SJSA1 (cell line): ENCODE measurements at regions not wholly inside any gene's neighbourhood (a gene's known extent, or its start where the extent isn't known, plus 50 kb on each side); places are given as distances from the start of the nearest gene placed in this dataset.

Experiments
- DNase-seq, 2 experiments: peaks; one replicate each; pipeline ENCODE4 v3.0.0-alpha.2; 2015 to 2020; ENCODE audit warnings: low spot score in 2 of 2, low read depth in 1 of 2
- H3K27ac ChIP-seq: fragments of 250-450 bp; sonication (Bioruptor Pico); 2 replicates; pipeline ENCODE4 v1.5.1; 2020; ENCODE audit warnings: mild to moderate bottlenecking, moderate library complexity
- H3K27me3 ChIP-seq: fragments of 250-450 bp; sonication (Bioruptor Pico); replicated peaks from 2 replicates; pipeline ENCODE4 v1.5.1; 2020; ENCODE audit warnings: mild to moderate bottlenecking, moderate library complexity
- H3K36me3 ChIP-seq: fragments of 250-450 bp; sonication (Bioruptor Pico); 2 replicates; pipeline ENCODE4 v1.5.1; 2020; ENCODE audit warnings: mild to moderate bottlenecking
- H3K4me1 ChIP-seq: fragments of 250-450 bp; sonication (Bioruptor Pico); replicated peaks from 2 replicates; pipeline ENCODE4 v1.6.1; 2021; ENCODE audit warnings: mild to moderate bottlenecking
- H3K4me3 ChIP-seq: fragments of 250-450 bp; sonication (Bioruptor Pico); 2 replicates; pipeline ENCODE4 v1.5.1; 2020; ENCODE audit warnings: mild to moderate bottlenecking
- H3K9me3 ChIP-seq: fragments of 250-450 bp; sonication (Bioruptor Pico); replicated peaks from 2 replicates; pipeline ENCODE4 v1.5.1; 2020; ENCODE audit warnings: mild to moderate bottlenecking

DNA sequence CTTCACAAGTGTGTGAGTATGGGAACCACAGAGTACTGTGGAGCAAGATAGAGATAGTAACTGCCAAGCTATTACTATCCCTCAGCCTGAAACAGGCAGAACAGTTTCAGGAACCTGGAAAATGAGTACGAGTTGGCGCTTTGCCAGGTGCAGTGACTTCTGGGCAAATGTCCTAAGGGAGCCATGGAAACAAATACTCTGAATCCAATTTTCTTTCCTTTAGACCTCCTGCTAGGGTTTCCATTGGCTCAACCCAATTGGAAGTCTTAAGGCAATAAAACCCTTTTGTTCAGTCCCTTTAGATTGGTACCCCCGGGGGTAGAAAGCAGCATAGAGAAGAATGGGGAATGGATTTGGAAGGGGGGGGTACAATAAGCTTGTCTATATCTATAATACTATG is 205.0 kb upstream of the EPHA7 start:
- Histone ChIP-seq H3K9me3 (no peaks in the 10 kb centered on the region), H3K36me3 (no peaks in the 10 kb centered on the region), H3K4me3 (no peak overlapping the region), H3K27me3 (no peaks in the 10 kb centered on the region), H3K4me1 (no peaks in the 10 kb centered on the region), H3K27ac (no peak overlapping the region)
- no peak for DNase-seq

DNA sequence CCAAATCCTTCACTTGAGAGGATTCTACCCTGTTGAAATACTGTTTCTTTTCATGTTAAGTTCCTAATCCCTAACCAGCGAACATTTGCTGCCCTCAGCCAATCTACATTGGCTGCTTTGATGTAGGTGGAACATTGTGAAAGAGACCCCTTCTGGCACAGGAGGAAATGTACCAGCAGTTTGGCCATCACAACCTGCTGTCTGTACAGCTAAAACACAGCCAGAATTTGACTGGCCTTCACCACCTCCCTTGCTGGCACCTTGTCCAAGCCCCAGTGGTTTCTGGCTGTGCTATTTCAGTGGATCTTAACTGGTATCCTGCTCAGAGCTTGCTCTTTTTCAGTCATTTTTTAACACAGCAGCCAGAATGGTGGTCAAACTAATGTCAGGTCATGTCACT is 202.1 kb upstream of the EPHA7 start:
- Histone ChIP-seq H3K27ac (no peak overlapping the region), H3K9me3 (no peaks in the 10 kb centered on the region), H3K36me3 (no peaks in the 10 kb centered on the region), H3K4me3 (no peak overlapping the region), H3K4me1 (no peaks in the 10 kb centered on the region), H3K27me3 (no peaks in the 10 kb centered on the region)
- no peak for DNase-seq

DNA sequence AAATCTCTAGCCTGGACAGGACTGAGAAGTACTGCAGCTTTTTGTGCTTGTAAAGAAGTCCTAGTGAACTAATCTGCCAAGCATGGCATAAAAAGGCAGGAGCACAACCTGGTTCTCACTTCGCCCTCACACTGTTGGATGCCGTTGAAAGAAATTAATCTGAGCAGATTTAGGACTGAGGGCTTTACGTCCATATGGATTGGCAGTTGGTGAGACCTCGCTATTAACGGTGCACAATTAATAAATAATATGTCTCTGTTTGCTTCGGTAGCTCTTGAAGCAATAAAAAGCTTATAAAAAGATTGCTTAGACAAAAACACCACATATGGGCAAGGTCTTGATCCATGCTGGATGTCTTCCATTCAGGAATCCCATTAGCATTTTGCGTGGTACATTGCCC is 185.6 kb upstream of the EPHA7 start:
- H3K4me1 ChIP-seq, result no peaks in the 10 kb centered on the region
- no peaks in the 10 kb centered on the region for H3K9me3 ChIP-seq
- no peaks in the 10 kb centered on the region for H3K27me3 ChIP-seq
- no peaks in the 10 kb centered on the region for H3K36me3 ChIP-seq
- no peak overlapping the region for H3K4me3 ChIP-seq
- no peak overlapping the region for H3K27ac ChIP-seq
- DNase-seq, result no peak

DNA sequence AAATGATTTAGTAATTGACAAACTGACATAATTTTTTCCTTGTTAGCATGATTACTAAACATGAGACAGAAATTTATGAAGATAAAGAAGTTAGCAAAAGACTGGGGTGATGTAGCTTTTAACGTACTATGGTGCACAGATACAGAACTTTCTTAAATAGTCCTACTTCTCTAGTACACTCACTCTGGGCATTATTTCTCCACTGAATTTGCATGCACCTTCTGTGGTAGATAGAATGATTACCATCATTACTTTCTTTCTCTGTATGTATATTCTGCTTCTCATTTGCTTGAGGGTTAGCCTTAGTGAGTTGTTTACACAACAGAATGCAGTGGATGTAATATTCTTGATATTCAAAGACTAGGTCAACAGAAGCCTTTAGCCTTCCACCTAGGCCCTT is 173.1 kb upstream of the EPHA7 start:
- Histone ChIP-seq H3K9me3 (peaks cover 4% of the 10 kb centered on the region), H3K27ac (no peak overlapping the region), H3K4me1 (no peaks in the 10 kb centered on the region), H3K36me3 (no peaks in the 10 kb centered on the region), H3K27me3 (no peaks in the 10 kb centered on the region), H3K4me3 (no peak overlapping the region)
- DNase-seq, result no peak

DNA sequence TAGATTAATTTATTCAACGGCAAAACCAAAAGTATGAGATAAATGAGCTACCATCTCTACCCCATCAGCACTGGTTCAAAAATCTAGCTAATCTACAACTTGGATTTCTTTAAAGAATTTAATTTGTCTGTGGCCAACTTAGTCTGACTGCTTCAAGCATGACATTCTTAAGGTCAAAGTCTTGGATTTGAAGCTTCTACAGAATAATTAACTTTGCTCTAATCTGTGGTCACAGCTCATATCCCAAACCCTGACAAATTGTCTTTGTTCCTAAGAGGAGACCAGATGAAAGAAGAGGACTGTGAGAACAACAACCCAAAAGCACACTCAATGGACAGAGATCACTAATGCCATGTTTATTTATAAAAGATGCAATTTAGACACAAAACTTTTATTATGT is 166.9 kb upstream of the EPHA7 start:
- no peak overlapping the region for H3K4me3 ChIP-seq
- H3K4me1 ChIP-seq, result no peaks in the 10 kb centered on the region
- no peaks in the 10 kb centered on the region for H3K27me3 ChIP-seq
- DNase-seq, result no peak
- H3K36me3 ChIP-seq, result no peaks in the 10 kb centered on the region
- H3K9me3 ChIP-seq, result no peaks in the 10 kb centered on the region
- no peak overlapping the region for H3K27ac ChIP-seq

DNA sequence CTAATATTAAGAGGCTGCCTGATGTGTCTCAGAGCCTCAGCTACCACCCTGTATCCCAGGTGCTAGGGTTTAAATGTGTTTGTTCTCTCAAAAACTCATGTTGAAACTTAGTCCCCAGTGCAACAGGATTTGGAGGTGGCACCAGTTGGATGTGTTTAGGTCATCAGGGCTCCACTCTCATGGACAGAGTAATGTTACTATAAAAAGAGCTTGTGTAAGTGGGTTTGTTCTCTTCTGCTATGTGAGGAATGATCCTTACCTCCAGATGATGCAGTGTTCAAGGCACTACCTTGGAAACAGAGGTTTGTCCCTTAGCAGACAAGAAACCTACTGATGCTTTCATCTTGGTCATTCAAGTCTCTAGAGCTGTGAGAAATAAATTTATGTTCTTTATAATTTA is 164.9 kb upstream of the EPHA7 start:
- no peaks in the 10 kb centered on the region for H3K4me1 ChIP-seq
- H3K36me3 ChIP-seq, result no peaks in the 10 kb centered on the region
- no peaks in the 10 kb centered on the region for H3K9me3 ChIP-seq
- no peak overlapping the region for H3K27ac ChIP-seq
- no peak for DNase-seq
- H3K27me3 ChIP-seq, result no peaks in the 10 kb centered on the region
- H3K4me3 ChIP-seq, result no peak overlapping the region

DNA sequence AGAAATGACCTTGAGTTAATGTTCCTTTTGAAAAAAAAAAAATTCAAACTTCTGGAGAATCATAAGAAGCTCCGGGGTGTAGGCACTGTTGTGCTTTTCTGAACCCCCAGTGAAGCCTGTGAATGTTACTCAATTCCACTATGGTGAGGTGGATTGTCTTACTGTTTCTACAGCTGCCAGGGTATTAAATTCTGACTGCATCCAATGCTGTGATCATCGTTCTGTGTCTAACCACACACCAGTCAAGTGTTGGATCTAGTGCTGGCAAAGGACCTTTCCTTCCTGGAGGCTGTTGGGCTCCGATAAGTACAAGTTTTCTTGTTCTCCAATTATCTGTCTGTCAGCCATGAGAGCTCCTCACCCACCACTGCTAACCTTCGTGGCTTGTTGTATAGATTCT is 162.0 kb upstream of the EPHA7 start:
- no peaks in the 10 kb centered on the region for H3K36me3 ChIP-seq
- H3K4me3 ChIP-seq, result no peak overlapping the region
- no peak overlapping the region for H3K27ac ChIP-seq
- H3K4me1 ChIP-seq, result no peaks in the 10 kb centered on the region
- H3K27me3 ChIP-seq, result no peaks in the 10 kb centered on the region
- no peaks in the 10 kb centered on the region; the same call in 1 of the 2 replicates for H3K9me3 ChIP-seq
- DNase-seq, result no peak

DNA sequence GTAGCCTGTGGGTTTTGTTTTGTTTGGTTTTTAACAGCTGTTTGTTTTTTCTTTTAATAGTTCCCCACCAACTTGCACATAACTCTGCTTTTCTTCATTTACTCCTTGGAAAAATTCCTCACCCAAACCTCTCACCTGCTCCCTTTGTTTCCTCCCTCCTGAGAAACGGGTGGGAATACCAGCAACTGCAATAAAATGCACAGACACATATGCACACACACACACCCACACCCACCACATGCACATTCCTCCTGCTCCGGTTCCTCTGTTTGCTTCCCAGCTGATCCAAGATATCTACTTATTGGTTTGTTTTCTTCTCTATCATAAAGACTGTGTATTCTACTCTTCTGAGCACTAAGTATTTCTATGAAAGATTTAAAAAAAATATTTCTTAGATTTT is 161.1 kb upstream of the EPHA7 start:
- Histone ChIP-seq H3K27me3 (no peaks in the 10 kb centered on the region), H3K4me1 (no peaks in the 10 kb centered on the region), H3K27ac (no peak overlapping the region), H3K9me3 (no peaks in the 10 kb centered on the region; the same call in 1 of the 2 replicates), H3K36me3 (no peaks in the 10 kb centered on the region), H3K4me3 (no peak overlapping the region)
- DNase-seq, result no peak

DNA sequence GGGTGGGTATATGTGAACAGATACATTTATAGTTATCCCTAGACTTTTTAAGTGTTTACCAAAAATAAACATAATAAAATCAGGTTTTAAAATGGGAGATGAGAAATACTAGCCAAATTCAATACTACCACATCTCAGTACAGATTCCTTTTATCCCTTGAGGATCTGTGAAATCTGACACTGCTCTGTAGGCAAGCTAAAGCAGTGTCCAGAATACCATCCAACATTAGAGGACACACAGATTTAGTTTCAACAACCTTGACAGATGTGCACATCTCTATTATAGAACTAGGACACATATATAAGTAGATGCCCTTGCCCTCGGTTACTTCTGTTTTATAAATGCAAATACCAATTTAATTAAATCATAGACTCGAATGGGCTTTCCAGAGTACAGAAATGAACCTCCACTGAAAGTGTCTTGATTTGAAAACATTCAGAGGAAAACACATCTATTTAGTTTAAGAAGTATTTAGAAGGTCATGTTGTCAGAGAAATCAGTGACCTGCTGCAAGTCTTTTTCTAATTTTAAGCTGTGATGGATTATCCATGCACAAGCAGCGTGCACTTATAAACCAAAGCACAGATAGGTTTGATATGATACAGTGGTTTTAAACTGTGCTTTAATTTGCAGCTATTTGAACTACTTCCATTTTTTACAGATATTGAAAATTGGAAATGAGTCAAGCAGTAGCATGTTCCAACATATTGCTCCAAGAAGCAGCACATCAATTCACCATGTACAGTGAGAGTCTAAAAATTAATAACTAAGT is 156.3 kb upstream of the EPHA7 start:
- Histone ChIP-seq H3K4me1 (no peaks in the 10 kb centered on the region), H3K4me3 (no peak overlapping the region), H3K27ac (no peak overlapping the region), H3K27me3 (no peaks in the 10 kb centered on the region), H3K36me3 (no peaks in the 10 kb centered on the region), H3K9me3 (no peaks in the 10 kb centered on the region; the same call in 1 of the 2 replicates)
- DNase-seq, result no peak

DNA sequence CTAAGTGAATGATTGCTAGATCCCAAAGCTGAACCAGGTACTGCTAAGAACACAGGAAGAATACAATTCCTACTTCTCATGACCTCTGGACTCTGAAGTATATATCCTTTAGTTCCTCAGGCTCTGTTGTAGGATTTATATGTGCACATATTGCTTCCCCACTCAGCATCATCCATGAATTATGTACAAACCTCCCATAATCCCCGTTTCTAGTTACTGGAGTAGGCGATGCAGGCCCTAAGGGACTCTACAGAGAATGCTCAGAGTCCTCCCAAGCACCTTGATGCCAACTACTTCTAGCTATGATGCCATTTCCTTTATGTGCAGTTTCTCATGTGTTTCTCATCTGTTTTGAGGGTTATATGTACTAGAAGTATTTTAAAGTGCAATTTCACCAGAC is 154.9 kb upstream of the EPHA7 start:
- no peaks in the 10 kb centered on the region; the same call in 1 of the 2 replicates for H3K9me3 ChIP-seq
- H3K4me1 ChIP-seq, result no peaks in the 10 kb centered on the region
- no peaks in the 10 kb centered on the region for H3K36me3 ChIP-seq
- no peaks in the 10 kb centered on the region for H3K27me3 ChIP-seq
- no peak overlapping the region for H3K27ac ChIP-seq
- no peak for DNase-seq
- no peak overlapping the region for H3K4me3 ChIP-seq

DNA sequence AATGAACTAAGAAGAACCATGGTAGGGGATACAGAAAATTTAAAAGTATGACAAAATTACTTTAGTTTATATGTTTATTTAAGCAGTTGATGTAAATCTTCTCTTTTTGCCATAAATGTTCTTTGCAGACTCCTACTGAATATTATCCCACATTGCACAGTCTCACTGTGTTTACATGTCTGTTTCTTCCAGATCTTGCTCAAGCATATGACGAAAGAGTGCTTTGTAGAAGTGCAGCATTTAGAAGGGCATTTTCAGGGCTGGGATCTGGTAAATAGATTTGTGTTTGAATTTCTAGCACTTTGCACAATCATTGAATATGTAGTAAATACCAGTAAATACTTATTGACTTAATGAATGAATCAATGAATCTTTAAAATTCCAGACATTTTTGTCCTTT is 152.0 kb upstream of the EPHA7 start:
- no peak for DNase-seq
- H3K4me3 ChIP-seq, result no peak overlapping the region
- H3K9me3 ChIP-seq, result no peaks in the 10 kb centered on the region
- no peaks in the 10 kb centered on the region for H3K36me3 ChIP-seq
- H3K4me1 ChIP-seq, result no peaks in the 10 kb centered on the region
- H3K27me3 ChIP-seq, result no peaks in the 10 kb centered on the region
- H3K27ac ChIP-seq, result no peak overlapping the region

DNA sequence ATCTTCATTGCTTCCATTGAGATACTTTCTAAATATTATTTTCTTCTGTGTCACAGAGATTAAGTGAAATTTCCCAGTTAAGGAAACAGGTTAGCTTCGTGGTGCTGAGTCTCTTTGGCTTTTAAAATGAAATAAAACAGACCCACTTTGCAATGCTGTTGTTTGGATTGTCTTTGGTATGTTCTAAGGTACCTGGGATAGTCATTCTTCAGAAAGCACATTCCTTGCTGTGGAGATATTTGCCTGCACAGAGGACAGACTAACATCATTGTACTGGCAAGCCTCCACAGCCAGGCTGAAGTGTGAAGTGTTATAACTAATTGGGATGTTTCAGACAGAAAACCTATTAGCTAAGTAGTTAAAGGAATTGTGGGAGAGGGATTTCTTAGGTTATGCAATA is 148.8 kb upstream of the EPHA7 start:
- Histone ChIP-seq H3K4me1 (no peaks in the 10 kb centered on the region), H3K4me3 (no peak overlapping the region), H3K9me3 (no peaks in the 10 kb centered on the region), H3K27me3 (no peaks in the 10 kb centered on the region), H3K27ac (no peak overlapping the region), H3K36me3 (no peaks in the 10 kb centered on the region)
- no peak for DNase-seq

DNA sequence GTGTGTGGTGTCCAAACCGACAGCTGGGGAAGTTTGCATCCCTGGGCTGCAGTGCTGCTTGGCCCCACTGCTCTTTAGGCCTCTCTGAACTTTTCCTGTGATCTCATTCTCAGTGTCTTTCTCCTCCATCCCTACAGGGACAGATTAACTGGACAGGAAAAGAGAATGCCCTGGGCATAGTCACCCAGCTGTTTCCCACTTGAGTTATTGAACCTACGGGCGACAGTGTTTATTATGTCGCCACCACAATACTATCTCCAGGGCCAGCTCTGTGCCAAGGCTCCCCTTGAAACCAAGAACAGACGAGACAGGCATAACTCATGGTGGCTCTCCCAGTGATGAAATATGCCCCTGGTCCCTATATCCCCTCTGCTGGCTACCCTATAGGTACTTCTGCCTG is 147.8 kb upstream of the EPHA7 start:
- no peak for DNase-seq
- no peaks in the 10 kb centered on the region for H3K36me3 ChIP-seq
- H3K4me1 ChIP-seq, result no peaks in the 10 kb centered on the region
- no peak overlapping the region for H3K27ac ChIP-seq
- no peaks in the 10 kb centered on the region; the same call in 1 of the 2 replicates for H3K9me3 ChIP-seq
- no peak overlapping the region for H3K4me3 ChIP-seq
- no peaks in the 10 kb centered on the region for H3K27me3 ChIP-seq

DNA sequence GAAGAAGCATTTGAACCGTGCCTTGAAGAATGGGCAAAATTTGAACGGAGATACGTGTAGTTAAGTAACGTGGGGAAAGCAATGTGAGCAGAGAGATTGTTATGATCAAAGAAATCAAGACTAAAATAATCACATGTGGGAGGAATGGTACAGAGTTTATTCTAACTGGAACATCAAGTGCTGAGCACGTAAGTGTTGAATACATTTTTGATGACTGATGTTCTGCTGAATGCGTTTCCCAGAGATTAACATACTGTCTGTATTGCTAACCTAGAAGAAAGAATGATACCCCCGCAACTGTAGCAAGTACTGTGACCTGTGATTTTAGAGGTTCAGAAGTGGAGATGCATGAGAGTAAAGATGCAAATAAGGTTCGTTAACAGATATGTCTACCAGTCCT is 146.9 kb upstream of the EPHA7 start:
- Histone ChIP-seq H3K27ac (no peak overlapping the region), H3K9me3 (no peaks in the 10 kb centered on the region; the same call in 1 of the 2 replicates), H3K4me3 (no peak overlapping the region), H3K36me3 (no peaks in the 10 kb centered on the region), H3K27me3 (no peaks in the 10 kb centered on the region), H3K4me1 (no peaks in the 10 kb centered on the region)
- DNase-seq, result no peak

DNA sequence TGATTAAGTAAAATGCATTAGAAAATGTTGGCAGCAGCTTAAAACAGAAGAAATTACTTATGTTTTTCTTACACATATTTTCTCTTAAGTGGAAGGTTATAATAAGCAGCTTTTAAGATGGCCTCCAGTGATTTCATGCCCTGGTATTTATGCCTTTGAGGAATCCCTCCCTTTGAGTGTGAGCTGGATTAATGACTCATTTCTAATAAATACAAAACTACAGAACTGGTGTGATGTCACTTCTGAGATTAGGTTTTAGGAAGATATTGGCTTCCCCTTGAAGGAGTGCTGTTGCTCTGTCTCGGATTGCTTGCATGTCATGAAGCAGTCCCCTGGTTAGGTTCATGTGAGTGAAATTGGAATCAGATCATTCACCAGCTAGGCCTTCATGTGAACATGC is 143.2 kb upstream of the EPHA7 start:
- Histone ChIP-seq H3K27ac (no peak overlapping the region), H3K9me3 (no peaks in the 10 kb centered on the region; the same call in 1 of the 2 replicates), H3K4me1 (no peaks in the 10 kb centered on the region), H3K27me3 (no peaks in the 10 kb centered on the region), H3K4me3 (no peak overlapping the region), H3K36me3 (no peaks in the 10 kb centered on the region)
- no peak for DNase-seq
